PC-9 (cell line): ENCODE measurements at regions not wholly inside any gene's neighbourhood (a gene's known extent, or its start where the extent isn't known, plus 50 kb on each side); places are given as distances from the start of the nearest gene placed in this dataset.
A peak's percentile ranks its signal among the peaks of the same experiment; 100 is the strongest.

Experiments
- BruUV-seq: library from RNA; stranded (reverse); fragments of 400-500 nt; replicated peaks from 2 replicates; lab custom pipeline; 2021; lab: Mats Ljungman, UMichigan
- CTCF ChIA-PET: fragments of 300-600 bp; sonication (Branson Sonifier 250); formaldehyde crosslinking; loops from one replicate; lab custom pipeline; 2022; ENCODE audit warnings: antibody characterized with exemption; lab: Charles Lee
- POLR2A ChIA-PET: fragments of 300-600 bp; sonication (Branson Sonifier 250); formaldehyde crosslinking; loops from one replicate; lab custom pipeline; 2022; ENCODE audit warnings: antibody characterized with exemption; ENCODE audit not compliant: unreplicated experiment; lab: Charles Lee
- DNase-seq, 2 experiments: peaks; one replicate each; pipeline versions ENCODE4 v3.0.0 to v3.0.0-alpha.2; 2015 to 2022; ENCODE audit warnings: mixed read lengths in 1 of 2
- H2AFZ ChIP-seq: fragments of 200-600 bp; sonication (generic); 2 replicates; pipeline ENCODE4 v1.8.1; 2017; ENCODE audit warnings: antibody characterized with exemption
- H3F3A ChIP-seq: fragments of 200-600 bp; sonication (generic); 2 replicates; pipeline ENCODE4 v1.8.1; 2017; ENCODE audit warnings: antibody characterized with exemption, mild to moderate bottlenecking, low read depth; ENCODE audit not compliant: insufficient read depth
- H3K27ac ChIP-seq: fragments of 200-600 bp; sonication (generic); 2 replicates; pipeline ENCODE4 v1.6.1; 2016; ENCODE audit warnings: mixed run types
- H3K27me3 ChIP-seq: fragments of 200-600 bp; sonication (generic); 2 replicates; pipeline ENCODE4 v1.6.1; 2016; ENCODE audit warnings: low read depth, mixed run types; ENCODE audit not compliant: insufficient read depth
- H3K36me3 ChIP-seq: fragments of 200-600 bp; sonication (generic); 2 replicates; pipeline ENCODE4 v1.6.1; 2016; ENCODE audit warnings: low read depth, mixed run types
- H3K4me1 ChIP-seq: fragments of 200-600 bp; sonication (generic); replicated peaks from 2 replicates; pipeline ENCODE4 v1.6.1; 2016; ENCODE audit warnings: mixed run types; ENCODE audit not compliant: insufficient read depth
- H3K4me2 ChIP-seq: fragments of 200-600 bp; sonication (generic); 2 replicates; pipeline ENCODE4 v1.6.1; 2017; ENCODE audit warnings: mixed run types
- H3K4me3 ChIP-seq: fragments of 200-600 bp; sonication (generic); 2 replicates; pipeline ENCODE4 v1.6.1; 2016; ENCODE audit warnings: mixed run types
- H3K79me2 ChIP-seq: fragments of 200-600 bp; sonication (generic); 2 replicates; pipeline ENCODE4 v1.6.1; 2017; ENCODE audit warnings: low read depth, mixed run types
- H3K9me2 ChIP-seq: fragments of 200-600 bp; sonication (generic); 2 replicates; pipeline ENCODE4 v1.8.1; 2017; ENCODE audit warnings: mild to moderate bottlenecking; ENCODE audit not compliant: insufficient read depth
- H3K9me3 ChIP-seq: fragments of 200-600 bp; sonication (generic); 2 replicates; pipeline ENCODE4 v1.8.1; 2016; ENCODE audit warnings: low read depth; ENCODE audit not compliant: insufficient read depth
- H4K20me1 ChIP-seq: fragments of 200-600 bp; sonication (generic); 2 replicates; pipeline ENCODE4 v1.8.1; 2017; ENCODE audit not compliant: insufficient read depth
- CTCF ChIP-seq: fragments of 200-600 bp; sonication (generic); conservative IDR thresholded peaks from 2 replicates; pipeline ENCODE4 v1.6.1; 2017; ENCODE audit warnings: mixed run types, antibody characterized with exemption, mild to moderate bottlenecking, moderate library complexity
- EZH2 ChIP-seq: fragments of 200-600 bp; sonication (generic); IDR thresholded peaks from 2 replicates; pipeline ENCODE4 v1.8.0; 2017; ENCODE audit warnings: antibody characterized with exemption, low read depth
- intact Hi-C: fragments of 100-400 bp; cut with micrococcal nuclease; formaldehyde crosslinking; loops from one replicate; pipeline ENCODE4 v1.10.0; 2022; ENCODE audit not compliant: unreplicated experiment

GRCh38 chr11:82176365-82176764, 557.3 kb downstream of the FAM181B start:
- H2AFZ ChIP-seq, result no peak overlapping the region
- no peak overlapping the region for H3K27ac ChIP-seq
- H3K9me3 ChIP-seq, result no peaks in the 10 kb centered on the region
- no peaks in the 10 kb centered on the region for H3K36me3 ChIP-seq
- no peak overlapping the region for H3K4me2 ChIP-seq
- DNase-seq, result no peak
- CTCF ChIA-PET, result no interaction called here
- H3K79me2 ChIP-seq, result no peaks in the 10 kb centered on the region
- no peak overlapping the region for H3K4me3 ChIP-seq
- TF ChIP-seq CTCF (no peak), EZH2 (no peak)
- no TSS peak for BruUV-seq
- H3K4me1 ChIP-seq, result no peaks in the 10 kb centered on the region
- intact Hi-C loops, result loop anchor here (10.0 kb wide), 1 partner anchor 312 kb away; no protein-coding TSS in a partner anchor
- POLR2A ChIA-PET, result no interaction called here
- H3K9me2 ChIP-seq, result no peaks in the 10 kb centered on the region
- H4K20me1 ChIP-seq, result no peaks in the 10 kb centered on the region
- H3F3A ChIP-seq, result no peaks in the 10 kb centered on the region
- H3K27me3 ChIP-seq, result no peaks in the 10 kb centered on the region

- no peak overlapping the region for H3K27ac ChIP-seq
- no peaks in the 10 kb centered on the region for H3F3A ChIP-seq
- POLR2A ChIA-PET, result no interaction called here
- H3K4me3 ChIP-seq, result no peak overlapping the region
- DNase-seq, result no peak
- H2AFZ ChIP-seq, result no peak overlapping the region
- no TSS peak for BruUV-seq
- TF ChIP-seq CTCF (peak; percentile 61), EZH2 (no peak)
- no peaks in the 10 kb centered on the region for H3K36me3 ChIP-seq
- no peaks in the 10 kb centered on the region for H3K27me3 ChIP-seq
- CTCF ChIA-PET, result no interaction called here
- no peak overlapping the region for H3K4me2 ChIP-seq
- no peaks in the 10 kb centered on the region for H3K9me2 ChIP-seq
- no peaks in the 10 kb centered on the region for H4K20me1 ChIP-seq
- intact Hi-C loops, result loop anchor here (10.0 kb wide), 1 partner anchor 310 kb away; no protein-coding TSS in a partner anchor
- no peaks in the 10 kb centered on the region for H3K79me2 ChIP-seq
- H3K4me1 ChIP-seq, result no peaks in the 10 kb centered on the region
- no peaks in the 10 kb centered on the region for H3K9me3 ChIP-seq
These were observed 559.1 kb downstream of the FAM181B start for GRCh38 chr11:82174610-82175009.

- Histone ChIP-seq H2AFZ (no peak overlapping the region), H3K4me3 (no peak overlapping the region), H3K27me3 (no peaks in the 10 kb centered on the region), H4K20me1 (no peaks in the 10 kb centered on the region), H3F3A (no peaks in the 10 kb centered on the region), H3K4me2 (no peak overlapping the region), H3K9me2 (0 out of 2 replicates have a peak, but pooled peaks cover 11% of the 10 kb centered on the region), H3K79me2 (no peaks in the 10 kb centered on the region), H3K36me3 (no peaks in the 10 kb centered on the region), H3K27ac (no peak overlapping the region), H3K4me1 (no peaks in the 10 kb centered on the region), H3K9me3 (no peaks in the 10 kb centered on the region)
- POLR2A ChIA-PET, result no interaction called here
- no TSS peak for BruUV-seq
- intact Hi-C loops, result no loop called here
- DNase-seq, result no peak
- CTCF ChIA-PET, result no interaction called here
- TF ChIP-seq EZH2 (no peak), CTCF (no peak)
These were observed 586.9 kb downstream of the FAM181B start for GRCh38 chr11:82146789-82147188.
